ENCODE measurements at regions not wholly inside any gene's neighbourhood (a gene's known extent, or its start where the extent isn't known, plus 50 kb on each side); places are given as distances from the start of the nearest gene placed in this dataset.

- TF ChIP-seq CTCF (IDR thresholded peaks at IDR 0.05) (no peak), ZFX (IDR thresholded peaks at IDR 0.05; ENCODE audit: borderline replicate concordance) (no peak)
Observed at GRCh38 chr12:111202237-111202915, 166.5 kb downstream of the PHETA1 start.
